ENCODE measurements at regions not wholly inside any gene's neighbourhood (a gene's known extent, or its start where the extent isn't known, plus 50 kb on each side); places are given as distances from the start of the nearest gene placed in this dataset.

GRCh38 chr22:26735019-26735409 is 77.6 kb downstream of the MIAT start:
- H3K4me3 ChIP-seq (ENCODE audit: extremely low read depth in 1 of 4, insufficient read depth in 2 of 4, low read depth in 3 of 4, low read length in 4 of 4) = no peak overlapping the region
- H3K36me3 ChIP-seq (ENCODE audit: control insufficient read depth in 2 of 4, insufficient read depth in 4 of 4, low read length in 3 of 4) = no peaks in the 10 kb centered on the region
- H2BK120ac ChIP-seq (replicated peaks; ENCODE audit: low read depth, low read length) = no peak overlapping the region
- H3K4ac ChIP-seq (replicated peaks; ENCODE audit: insufficient read length, low read depth, low read length) = no peak overlapping the region
- H3K27ac ChIP-seq (ENCODE audit: low read depth, low read length) = no peak overlapping the region
- no peak for FAIRE-seq
- POLR2A ChIA-PET (ENCODE audit: partially characterized antibody) = no interaction called here
- 81% methylated on average over 3 of the region's 3 CpGs; no CpG with 5 or more reads in 1 of the 2 experiments for WGBS, 2 experiments (ENCODE audit: extremely low coverage in 1 of 2, insufficient coverage in 1 of 2, insufficient read length in 1 of 2, insufficient replicate concordance in 2 of 2, low coverage in 1 of 2, low lambda C conversion rate in 2 of 2, missing lambda C conversion rate in 1 of 2)
- no peak overlapping the region for H3K4me2 ChIP-seq (ENCODE audit: insufficient read depth in 1 of 2, low read depth in 2 of 2, low read length in 2 of 2)
- CTCF ChIA-PET (ENCODE audit: partially characterized antibody) = interaction anchor here (1.1 to 3.3 kb wide), 3 partner anchors 9 to 61 kb away, joined by 3 to 12 read pairs (median 4); no protein-coding TSS in a partner anchor
- H3K18ac ChIP-seq (ENCODE audit: extremely low read depth, low read length) = no peak overlapping the region
- H2AK5ac ChIP-seq (ENCODE audit: low read depth, low read length) = no peak overlapping the region
- peaks cover 0 to 9% (median 1%) of the 10 kb centered on the region in 4 experiments; a peak in 3 of 7 replicates for H3K4me1 ChIP-seq (replicated peaks in 1 of 4; ENCODE audit: control insufficient read depth in 3 of 4, insufficient read depth in 4 of 4, low read length in 3 of 4)
- no peak overlapping the region for H3K23ac ChIP-seq (ENCODE audit: insufficient read length)
- H3K9ac ChIP-seq (replicated peaks in 1 of 4; ENCODE audit: extremely low read depth in 1 of 4, low read depth in 3 of 4, low read length in 3 of 4) = no peak overlapping the region
- no peak overlapping the region for H2BK15ac ChIP-seq (ENCODE audit: low read length)
- H3K79me1 ChIP-seq (ENCODE audit: low read depth, low read length) = no peaks in the 10 kb centered on the region
- no peaks in the 10 kb centered on the region for H3K9me3 ChIP-seq (ENCODE audit: insufficient read depth in 2 of 2, low read depth in 1 of 2, low read length in 1 of 2)
- H3K56ac ChIP-seq (replicated peaks; ENCODE audit: insufficient read length, low read depth, low read length) = no peak overlapping the region
- DNase-seq (ENCODE audit: low read depth in 1 of 2, low spot score in 2 of 2) = no peak
- TF ChIP-seq RBBP5 (IDR thresholded peaks at IDR 0.05; ENCODE audit: borderline replicate concordance, low read depth, low read length) (no peak), FOSL1 (IDR thresholded peaks at IDR 0.05; ENCODE audit: insufficient read depth, low read depth, low read length) (no peak), CBX5 (IDR thresholded peaks at IDR 0.05; ENCODE audit: low read depth, low read length) (no peak), BRCA1 (IDR thresholded peaks at IDR 0.05; ENCODE audit: low read depth, low read length) (no peak), EGR1 (IDR thresholded peaks at IDR 0.05; ENCODE audit: borderline replicate concordance, low read depth, low read length) (no peak), HDAC6 (IDR thresholded peaks at IDR 0.05; ENCODE audit: low read depth, low read length) (no peak), CREB1 (IDR thresholded peaks at IDR 0.05) (no peak), TBP (IDR thresholded peaks at IDR 0.05; ENCODE audit: low read depth, low read length) (no peak)
- H3K14ac ChIP-seq (ENCODE audit: insufficient read length) = no peak overlapping the region
- H4K8ac ChIP-seq (ENCODE audit: extremely low read depth, insufficient read depth, low read length) = no peak overlapping the region
- no peak overlapping the region for H2AFZ ChIP-seq (ENCODE audit: low read length)
- H2BK5ac ChIP-seq (ENCODE audit: low read depth, low read length) = no peak overlapping the region
- no peaks in the 10 kb centered on the region for H3K27me3 ChIP-seq (replicated peaks in 1 of 4; ENCODE audit: control insufficient read depth in 3 of 4, extremely low read depth in 1 of 4, insufficient read depth in 3 of 4, low read length in 3 of 4)
- no peak overlapping the region for H2BK12ac ChIP-seq (ENCODE audit: low read depth, low read length)
- H4K5ac ChIP-seq (ENCODE audit: insufficient read length, low read depth, low read length) = no peak overlapping the region
- H3K23me2 ChIP-seq (ENCODE audit: low read depth, low read length) = no peaks in the 10 kb centered on the region; the same call in 1 of the 2 replicates
- H4K20me1 ChIP-seq (replicated peaks in 1 of 2; ENCODE audit: control insufficient read depth in 1 of 2, insufficient read depth in 2 of 2, low read length in 2 of 2) = peaks cover 0 to 1% of the 10 kb centered on the region in 2 experiments
- no peaks in the 10 kb centered on the region for H3K79me2 ChIP-seq (ENCODE audit: control insufficient read depth in 1 of 2, insufficient read depth in 2 of 2, low read length in 2 of 2)
- 0 out of 2 replicates have a peak overlapping the region, but pooled peaks have one; percentile 25 for H2BK20ac ChIP-seq (ENCODE audit: low read length)
- no peak overlapping the region for H4K91ac ChIP-seq (replicated peaks; ENCODE audit: insufficient read length, low read length)

All from H1 (cell line).